SHP77 treated with DMSO at 0.1 percent for 48 hours (cell line): ENCODE measurements at regions not wholly inside any gene's neighbourhood (a gene's known extent, or its start where the extent isn't known, plus 50 kb on each side); places are given as distances from the start of the nearest gene placed in this dataset.
"Not testable (repeated sequence)": the region's sequence is repeated elsewhere in the genome, so short reads cannot be mapped to it uniquely, and the experiment has no call there.

ENCODE experiments used
- DNase-seq: peaks from one replicate; lab custom pipeline; 2025; lab: John Stamatoyannopoulos, UW

DNA sequence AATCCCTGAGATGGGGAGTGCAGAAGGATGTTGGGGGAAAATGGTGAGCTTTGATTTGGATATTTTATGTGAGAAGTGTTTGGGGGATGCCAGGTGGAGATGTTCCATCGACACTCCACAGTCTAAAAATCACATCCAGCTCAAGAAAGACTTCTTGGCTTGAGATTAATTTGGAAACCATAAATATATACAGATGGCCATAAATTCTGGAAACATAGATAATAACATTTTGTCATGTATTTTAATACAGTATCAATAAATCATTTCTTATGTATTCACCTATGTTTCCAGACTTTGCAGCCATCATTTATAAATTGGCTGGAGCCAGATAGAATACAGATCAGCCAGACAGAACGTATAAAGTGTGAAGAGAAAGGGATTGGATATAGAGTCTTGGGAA lies 245.5 kb upstream of the DDHD1 start:
- no peak for DNase-seq

DNA sequence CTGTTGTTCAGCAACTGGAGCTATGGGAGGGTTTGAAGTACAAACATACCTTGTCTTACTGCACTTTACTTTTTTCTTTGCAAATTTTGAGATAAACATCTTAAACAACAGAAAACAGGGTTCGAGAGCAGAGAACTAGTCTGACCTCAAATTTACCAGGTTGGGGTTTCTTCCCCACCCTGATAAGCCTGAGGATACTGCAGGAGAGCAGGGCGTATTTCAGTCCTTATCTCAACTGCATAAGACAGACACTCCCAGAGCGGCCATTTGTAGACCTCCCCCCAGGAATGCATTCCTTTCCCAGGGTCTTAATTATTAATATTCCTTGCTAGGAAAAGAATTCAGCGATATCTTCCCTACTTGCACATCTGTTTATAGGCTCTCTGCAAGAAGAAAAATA lies 242.1 kb upstream of the DDHD1 start:
- DNase-seq, result not testable (repeated sequence)

DNA sequence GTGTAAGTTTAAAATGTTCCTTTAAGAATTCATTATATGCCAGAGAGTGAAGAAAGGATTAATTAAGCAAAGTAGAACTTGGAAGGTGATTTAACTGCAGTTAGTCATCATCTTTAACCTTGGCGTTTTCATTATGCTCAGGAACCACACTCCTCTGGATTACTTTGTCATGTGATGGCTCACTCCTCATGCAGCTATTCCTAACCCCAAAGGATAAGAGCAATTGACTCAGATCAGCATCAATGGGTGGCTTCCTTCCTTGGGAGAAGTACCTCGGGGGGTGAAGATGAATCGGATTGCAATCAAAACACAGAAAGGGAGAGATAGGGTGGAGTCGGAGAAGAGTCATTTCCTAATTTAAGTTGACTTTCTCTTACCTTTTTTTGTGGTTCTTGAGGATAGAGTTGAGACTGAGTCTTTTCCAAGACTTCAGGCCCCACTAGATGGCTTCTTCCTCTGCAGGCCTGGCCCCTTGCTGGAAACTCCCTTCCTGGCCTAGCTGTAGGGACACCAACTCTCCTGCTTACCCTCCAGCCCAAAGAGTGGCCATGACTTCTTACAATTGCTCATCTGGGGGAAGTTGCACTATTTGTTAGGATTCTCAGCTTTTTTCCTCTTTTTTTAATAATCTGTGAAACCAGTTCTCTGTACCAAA lies 238.6 kb upstream of the DDHD1 start:
- DNase-seq, result no peak

DNA sequence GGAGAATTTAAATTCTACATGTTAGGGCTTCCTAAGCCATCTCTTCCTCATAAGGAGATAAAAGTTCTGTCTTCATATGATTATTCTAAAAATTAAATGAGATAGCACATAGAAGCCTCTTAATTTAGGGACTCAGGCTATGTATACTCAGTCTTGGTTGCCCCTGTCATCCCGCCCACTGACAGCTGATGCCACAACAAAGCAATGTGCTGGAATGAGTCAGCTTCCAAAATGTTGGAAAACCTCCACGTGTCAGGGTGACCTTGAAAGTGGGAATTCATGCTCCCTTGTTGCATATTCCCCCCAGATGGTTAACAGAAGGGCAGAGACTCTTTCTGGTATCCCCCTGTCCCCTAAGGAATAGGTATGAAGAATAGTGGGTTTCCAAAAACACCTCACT lies 238.0 kb upstream of the DDHD1 start:
- no peak for DNase-seq

DNA sequence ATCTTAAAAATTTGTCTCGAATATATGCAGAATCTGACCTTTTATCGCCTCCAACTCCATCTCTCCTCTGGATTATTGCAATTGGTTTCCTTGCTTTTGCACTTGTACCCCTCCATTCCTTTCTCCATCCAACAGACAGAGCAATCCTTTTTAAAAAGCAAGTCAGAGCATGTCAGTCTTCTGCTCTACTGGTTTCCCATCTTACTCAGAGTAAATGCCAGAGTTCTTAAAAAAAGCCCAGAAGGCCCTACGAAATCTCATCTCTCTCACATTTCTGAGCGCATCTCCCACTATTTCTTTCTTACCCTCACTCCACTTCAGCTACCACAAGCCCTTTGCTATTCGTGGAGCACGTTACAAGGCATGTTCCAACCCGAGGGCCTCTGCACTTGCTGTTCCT lies 236.9 kb upstream of the DDHD1 start:
- DNase-seq, result no peak

DNA sequence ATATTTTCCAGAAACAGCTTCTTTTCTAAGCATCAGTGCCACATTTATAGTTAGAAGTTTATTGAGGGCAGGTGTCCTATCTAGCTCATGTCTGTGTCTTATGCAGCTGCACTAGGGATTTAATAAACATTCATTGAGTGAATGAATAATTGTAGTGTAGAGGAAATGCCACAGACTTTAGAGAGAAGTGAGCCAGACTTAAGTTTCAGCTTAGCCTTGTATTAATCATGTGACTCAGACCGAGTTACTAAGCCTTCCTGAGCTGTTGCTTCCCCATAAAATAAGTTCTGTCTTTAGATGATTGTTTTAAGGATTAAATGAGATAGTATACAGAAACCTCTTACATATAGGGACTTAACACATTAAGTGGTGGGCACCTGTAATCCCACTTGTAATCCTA lies 236.1 kb upstream of the DDHD1 start:
- DNase-seq, result no peak

DNA sequence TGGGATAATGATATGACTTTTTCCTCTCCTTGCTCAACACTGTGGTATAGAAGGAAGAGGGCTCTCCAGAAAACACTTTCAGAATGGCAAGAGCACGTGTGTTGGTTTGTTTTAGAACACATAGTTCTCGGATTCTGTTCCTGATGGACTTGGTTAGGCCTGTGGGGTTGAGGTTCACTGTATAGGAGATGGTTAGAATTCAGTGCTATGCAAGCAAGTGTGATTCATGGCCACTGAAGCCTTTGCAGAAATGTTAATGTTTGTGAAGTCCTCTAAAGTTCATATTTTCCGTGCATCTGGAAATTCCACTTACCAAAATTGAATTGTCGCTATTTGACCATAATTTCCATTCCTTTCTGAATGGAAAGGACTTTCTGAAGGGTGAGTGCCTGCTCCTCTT lies 233.2 kb upstream of the DDHD1 start:
- no peak for DNase-seq

DNA sequence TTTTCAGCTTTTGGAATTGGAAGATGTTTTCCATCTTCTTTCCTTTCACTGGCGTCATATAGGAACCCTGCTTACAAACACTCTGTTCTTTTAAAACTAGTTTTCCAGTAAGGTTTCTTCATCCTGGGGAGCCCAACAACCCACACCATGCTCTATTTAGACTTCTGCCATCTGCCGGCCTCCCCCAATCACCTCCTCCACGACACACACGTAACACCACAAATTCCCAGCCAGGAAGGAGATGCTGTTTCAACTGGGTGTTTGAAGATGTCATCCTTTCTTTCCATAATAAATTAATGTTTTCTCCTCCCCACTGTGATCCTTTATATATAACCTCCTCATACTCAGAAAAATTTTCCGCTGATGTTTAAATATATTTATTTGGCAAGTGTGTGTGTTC lies 231.4 kb upstream of the DDHD1 start:
- no peak for DNase-seq

DNA sequence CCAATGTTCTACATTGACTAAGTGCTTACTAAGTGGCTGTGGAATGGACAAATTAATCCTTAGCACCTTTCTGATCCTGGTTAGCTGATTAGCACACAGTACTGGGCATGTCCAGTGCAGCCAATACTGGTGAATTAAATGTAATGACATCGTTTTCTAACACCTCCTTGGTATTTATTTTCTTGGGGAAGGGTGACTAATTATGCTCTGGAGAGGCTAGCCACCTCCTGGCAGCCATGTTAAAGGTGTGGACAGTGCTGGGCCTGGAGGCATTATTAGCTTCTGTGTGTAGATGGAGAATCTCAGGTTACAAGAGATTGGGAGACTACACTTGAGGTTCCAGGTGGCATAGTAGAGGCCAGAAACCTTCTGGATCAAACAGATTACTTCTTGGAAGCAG lies 230.9 kb upstream of the DDHD1 start:
- DNase-seq, result no peak

DNA sequence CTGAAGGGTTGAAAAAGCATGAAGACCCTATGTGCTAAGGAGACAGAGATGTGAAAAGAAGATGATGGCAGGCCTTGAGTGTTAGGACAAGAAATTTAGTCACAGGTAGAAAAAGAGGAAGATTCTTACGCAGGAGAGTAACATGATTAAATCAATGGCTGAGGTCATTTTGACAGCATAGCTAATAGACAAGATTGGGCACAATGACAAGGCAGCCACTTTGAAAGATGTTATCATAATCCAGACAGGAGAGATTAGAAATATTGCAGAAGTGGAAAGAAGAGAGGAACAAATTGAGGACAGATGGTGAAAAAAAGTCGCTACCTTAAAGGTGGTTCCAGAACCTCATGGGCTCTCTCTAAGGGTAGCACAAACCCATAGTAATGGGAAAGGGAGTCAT lies 228.8 kb upstream of the DDHD1 start:
- no peak for DNase-seq

DNA sequence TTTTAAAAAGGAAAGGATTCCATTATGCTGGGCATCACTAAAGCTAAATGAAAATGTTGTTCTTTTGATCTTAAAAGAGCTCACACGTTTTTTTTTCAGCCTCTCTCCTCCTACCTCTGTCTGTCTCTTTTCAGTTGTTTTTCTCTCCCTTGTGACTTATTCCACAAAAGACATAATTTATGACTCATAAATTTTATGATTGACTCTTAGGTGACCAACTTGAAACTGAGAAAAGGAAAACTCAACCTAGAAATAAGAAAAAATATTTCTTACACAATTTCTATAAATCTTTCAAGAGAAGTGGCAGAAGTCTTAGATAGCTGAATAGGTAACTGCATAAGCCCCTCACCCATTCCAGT lies 227.7 kb upstream of the DDHD1 start:
- no peak for DNase-seq

DNA sequence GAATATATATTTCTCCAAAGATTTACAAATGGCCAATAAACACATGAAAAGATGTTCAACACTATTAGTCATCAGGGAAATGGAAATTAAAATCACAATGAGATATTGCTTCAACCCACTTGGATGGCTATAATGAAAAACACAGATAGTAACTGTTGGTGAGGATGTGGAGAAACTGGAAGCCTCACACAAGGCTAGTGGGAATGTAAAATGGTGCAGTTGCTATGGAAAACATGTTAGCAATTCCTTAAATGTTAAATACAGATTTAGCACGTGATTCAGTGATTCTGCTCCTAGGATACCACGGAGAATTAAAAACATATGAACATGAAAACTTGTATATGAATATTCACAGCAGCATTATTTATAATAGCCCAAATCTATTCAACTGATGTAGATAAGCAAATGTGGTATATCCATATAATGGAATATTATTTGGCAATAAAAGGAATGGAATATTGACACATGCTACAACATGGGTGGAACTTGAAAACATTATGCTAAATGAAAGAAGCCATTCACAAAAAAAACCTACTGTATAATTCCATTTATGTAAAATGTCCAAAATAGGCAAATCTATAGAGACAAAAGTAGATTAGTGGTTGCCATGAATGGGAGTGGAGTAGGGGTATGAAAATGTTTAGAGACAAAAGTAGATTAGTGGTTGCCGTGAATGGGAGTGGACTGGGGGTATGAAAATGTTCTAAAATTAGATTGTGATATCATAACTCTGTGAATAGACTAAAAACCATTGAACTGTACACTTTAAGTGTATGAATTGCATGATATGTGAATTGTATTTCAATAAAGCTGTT lies 227.1 kb upstream of the DDHD1 start:
- DNase-seq, result no peak

DNA sequence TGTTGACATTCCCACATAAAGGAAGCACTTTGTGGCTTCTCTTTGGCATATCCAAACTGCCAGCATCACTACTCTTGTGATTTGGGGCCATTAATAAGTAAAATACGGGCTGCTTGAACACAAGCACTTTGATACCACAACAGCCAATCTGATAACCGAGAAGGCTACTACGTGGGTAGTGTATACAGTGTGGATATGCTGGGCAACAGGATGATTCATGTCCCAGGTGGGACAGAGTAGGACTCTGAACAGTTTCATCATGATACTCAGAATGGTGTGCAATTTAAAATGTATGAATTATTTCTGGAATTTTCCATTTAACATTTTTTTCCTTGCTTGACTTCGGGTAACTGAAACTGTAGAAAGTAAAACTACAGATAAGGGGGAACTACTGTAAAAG lies 225.0 kb upstream of the DDHD1 start:
- DNase-seq, result no peak

DNA sequence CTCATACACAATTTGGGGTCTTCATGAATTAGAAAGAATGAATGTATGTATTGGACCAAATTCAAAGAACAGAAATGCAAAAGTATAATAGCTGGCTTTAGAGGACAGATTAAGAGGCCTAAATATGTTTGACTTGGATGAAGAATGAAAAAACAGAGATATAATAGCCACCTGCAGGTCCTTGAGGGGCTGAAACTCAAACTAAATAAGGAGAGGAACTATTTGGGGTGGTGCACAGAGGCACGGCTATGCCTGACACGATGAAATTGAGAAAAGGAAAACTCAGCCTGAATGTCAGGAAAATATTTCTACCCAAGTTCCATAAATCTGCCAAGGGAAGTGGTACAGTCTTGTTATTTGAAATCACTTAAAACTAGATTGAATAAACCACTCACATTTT lies 222.9 kb upstream of the DDHD1 start:
- DNase-seq, result no peak

DNA sequence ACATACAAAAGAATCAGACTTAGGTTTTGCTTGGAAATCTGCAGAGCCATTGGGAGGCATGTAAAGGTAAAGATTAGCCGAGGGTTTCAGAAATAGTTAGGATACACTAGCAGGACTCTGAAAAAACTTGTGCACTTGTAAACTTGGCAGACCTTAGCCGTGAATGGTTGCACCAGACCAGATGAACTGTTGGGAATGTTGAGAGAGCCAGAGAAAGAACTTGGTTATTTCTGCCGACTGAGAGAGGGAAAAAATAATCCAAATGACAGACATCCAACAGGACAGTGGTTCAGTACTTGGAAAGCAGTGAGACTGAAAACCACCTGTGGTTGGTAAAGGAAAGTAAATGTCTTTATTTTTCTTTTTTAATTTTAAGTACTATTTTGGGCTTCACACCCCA lies 222.5 kb upstream of the DDHD1 start:
- no peak for DNase-seq

DNA sequence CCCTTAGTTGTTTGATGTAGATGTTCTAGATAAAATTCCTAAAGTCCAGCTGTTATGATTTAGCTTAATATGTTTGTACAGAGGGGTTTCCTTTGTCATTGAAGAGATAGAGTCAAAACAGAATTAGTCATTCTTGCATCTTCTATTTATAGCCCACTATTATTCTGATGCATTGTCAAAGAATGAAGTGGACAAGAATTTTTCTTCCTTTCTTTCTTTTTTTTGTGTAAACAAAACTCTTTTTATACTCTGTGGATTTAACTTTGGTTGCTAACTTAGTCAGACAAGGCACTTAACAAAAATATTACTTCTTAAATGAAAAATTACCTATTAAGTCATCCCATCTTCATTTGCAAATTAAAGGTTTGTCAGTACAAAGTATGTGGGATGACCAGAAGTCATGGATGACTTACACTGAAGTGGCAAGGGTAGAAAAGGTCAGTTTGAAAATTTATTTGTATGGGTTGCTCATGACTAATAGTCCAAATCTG lies 215.6 kb upstream of the DDHD1 start:
- no peak for DNase-seq

DNA sequence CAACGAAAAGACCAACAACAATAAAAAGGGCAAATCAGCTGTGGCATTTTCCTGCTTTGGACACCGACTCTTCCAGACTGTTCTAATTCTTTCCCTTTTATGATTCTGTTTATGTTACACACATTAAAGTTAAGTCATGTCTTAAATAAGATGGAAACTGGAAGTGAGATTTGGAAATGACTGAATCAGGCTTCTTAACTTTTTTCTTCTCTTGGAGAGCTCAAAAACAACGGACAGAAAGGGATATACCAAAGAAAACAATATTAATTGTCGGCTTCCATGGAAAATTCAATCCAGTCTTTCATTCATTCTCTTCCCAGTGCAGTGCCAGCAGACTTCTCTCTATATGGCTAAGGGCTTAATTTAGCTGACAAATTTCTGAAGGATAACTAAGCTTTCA lies 214.9 kb upstream of the DDHD1 start:
- DNase-seq, result no peak

DNA sequence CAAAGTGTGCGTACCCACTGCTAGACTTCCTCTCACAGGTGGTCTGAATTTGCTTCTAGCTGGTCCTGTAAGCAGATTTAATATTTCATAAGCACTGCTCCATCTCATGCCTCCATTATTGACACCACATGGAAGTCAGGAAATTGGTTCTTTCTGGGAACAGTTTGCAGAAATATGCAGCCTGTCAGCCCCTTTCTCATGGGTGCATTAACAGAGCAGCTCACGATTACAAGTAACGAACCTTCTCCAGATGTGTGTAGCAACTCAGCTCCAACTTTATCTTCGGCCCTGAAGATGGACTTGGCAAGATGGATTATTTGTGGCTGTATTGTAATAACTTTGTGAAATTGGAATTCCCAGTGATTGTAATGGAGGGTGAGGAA lies 214.5 kb upstream of the DDHD1 start:
- DNase-seq, result no peak

DNA sequence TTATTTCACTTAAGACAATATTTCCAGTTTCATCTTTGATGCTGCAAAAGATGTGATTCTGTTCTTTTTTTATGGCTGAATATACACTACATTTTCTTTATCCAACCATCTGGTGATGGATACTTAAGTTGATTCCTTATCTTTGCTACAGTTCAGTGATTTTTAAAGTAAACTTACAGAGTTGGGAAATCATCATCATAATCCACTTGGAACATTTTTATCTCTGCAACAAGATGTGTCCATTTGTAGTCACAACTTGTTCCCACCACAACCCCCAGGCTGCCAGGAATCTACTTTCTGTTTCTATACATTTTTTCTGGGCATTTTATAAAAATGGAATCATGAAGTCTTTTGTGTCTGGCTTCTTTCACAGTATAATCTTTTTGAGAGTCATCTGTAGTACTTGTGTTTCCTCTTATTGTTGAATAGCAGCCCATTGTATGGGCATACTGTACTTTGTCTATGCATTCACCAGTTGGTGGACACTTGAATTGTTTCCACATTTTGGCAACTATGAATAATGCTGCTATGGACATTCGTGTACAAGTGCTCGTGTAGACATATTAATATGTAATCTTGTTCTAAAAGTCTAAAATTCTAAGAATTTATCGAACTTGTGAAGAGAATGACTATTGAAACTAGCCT lies 212.5 kb upstream of the DDHD1 start:
- no peak for DNase-seq

DNA sequence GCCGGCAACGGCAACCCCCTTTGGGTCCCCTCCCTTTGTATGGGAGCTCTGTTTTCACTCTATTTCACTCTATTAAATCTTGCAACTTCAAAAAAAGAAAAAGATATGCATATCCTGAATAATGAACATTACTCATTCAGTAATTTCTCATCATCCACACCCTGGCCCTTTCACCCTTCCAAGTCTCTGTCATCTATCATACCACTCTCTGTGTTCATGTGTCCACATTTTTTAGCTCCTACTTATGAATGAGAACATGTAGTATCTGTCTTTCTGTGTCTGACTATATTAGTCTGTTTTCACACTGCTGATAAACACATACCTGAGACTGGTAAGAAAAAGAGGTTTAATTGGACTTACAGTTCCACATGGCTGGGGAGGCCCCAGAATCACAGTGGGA lies 209.8 kb upstream of the DDHD1 start:
- DNase-seq, result not testable (repeated sequence)

DNA sequence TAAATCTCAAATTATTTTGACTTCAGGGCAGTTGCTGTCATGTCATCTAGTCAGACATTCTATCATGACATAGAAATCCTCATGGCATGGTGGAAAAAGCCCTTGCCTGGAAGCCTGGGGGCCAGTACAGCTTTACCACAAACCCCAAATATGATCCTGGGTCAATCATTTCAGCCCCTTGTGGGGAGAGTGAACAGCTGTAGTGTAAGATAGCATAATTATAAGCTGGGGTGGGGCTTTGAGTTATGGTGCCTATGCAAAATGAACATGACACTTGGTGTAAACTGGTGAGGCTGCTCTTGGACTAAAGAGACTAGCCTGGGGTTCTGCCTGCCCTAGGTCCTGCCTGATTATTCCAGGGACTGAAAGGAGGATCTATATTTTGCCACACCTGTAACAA lies 207.7 kb upstream of the DDHD1 start:
- no peak for DNase-seq

DNA sequence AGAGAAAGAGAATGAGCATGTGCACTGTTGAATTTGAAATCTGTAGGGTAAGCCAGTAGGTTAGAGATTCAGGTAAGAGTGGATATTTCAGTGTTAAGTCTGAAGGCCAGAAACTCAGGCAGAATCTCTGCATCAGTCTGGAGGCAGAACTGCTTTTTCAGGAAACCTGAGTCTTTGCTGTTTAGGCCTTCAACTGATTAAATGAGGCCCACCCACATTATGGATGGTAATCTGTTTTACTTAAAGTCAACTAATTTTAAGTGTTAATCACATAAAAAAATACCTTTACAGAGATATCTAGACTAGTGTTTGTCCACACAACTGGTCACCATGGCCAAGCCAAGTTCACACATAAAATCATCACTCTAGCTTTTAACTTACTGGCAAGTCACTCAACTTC lies 205.0 kb upstream of the DDHD1 start:
- DNase-seq, result no peak

DNA sequence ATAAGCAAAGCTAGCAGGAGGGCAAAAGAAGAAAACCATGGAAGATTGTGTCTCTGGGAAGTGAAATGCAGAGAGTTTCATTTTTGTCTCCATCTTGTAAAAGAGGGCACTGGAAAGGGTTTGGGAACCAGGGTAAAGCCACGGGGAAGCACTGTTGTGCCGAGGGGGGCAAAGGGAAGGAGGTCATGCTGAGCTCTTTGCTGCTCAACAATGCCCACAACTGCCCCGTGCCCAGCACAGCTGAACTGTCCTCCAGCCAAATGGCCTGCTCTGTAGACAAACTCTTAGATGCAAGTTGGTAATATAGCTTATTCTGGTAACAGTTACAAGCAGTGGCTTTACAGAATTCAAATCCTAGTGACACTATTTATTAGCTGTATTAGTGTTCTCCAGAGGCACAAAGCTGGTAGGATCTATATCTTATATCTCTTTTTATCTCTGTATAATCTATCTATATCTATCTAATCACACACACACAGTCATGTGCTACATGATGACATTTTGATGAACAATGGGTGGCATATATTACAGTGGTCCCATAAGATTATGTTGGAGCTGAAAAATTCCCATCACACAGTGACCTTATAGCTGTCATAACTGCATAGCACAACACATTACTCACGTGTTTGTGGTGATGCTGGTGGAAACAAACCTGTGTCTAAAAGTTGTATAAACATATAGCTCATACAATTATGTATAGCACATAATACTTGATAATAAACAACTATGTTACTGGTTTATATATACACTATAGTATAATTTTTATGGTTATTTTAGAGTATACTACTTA lies 203.4 kb upstream of the DDHD1 start:
- no peak for DNase-seq
